ENCODE measurements at regions not wholly inside any gene's neighbourhood (a gene's known extent, or its start where the extent isn't known, plus 50 kb on each side); places are given as distances from the start of the nearest gene placed in this dataset.

- Histone ChIP-seq H3K9me3 (ENCODE audit: control insufficient read depth in 1 of 2, insufficient read depth in 1 of 2, low read length in 2 of 2) (peaks cover 3 to 4% of the 10 kb centered on the region in 2 experiments), H3K4me1 (ENCODE audit: insufficient read depth, low read length) (no peaks in the 10 kb centered on the region), H3K4me3 (ENCODE audit: low read length) (no peak overlapping the region), H3K27ac (ENCODE audit: low read depth in 1 of 2, low read length in 2 of 2) (no peak overlapping the region), H3K27me3 (ENCODE audit: control insufficient read depth in 1 of 2, insufficient read depth in 2 of 2, low read length in 2 of 2) (no peaks in the 10 kb centered on the region), H3K36me3 (ENCODE audit: insufficient read depth, low read length) (no peaks in the 10 kb centered on the region)
- DNase-seq, result no peak
- CTCF ChIA-PET, result no interaction called here
- H3K4me1 Mint-ChIP-seq (ENCODE audit: low read depth), result no peaks in the 10 kb centered on the region
- POLR2A ChIA-PET, result no interaction called here
- no peak for ATAC-seq (ENCODE audit: poor library complexity)
- no peak for TF ChIP-seq CTCF (IDR thresholded peaks at IDR 0.05)
- intact Hi-C loops (cut with DNase I, micrococcal nuclease), result no loop called here
- no peak overlapping the region for H3K4me3 Mint-ChIP-seq
- H3K36me3 Mint-ChIP-seq (ENCODE audit: low read depth), result no peaks in the 10 kb centered on the region
- H3K9me3 Mint-ChIP-seq, result no peaks in the 10 kb centered on the region
- no peaks in the 10 kb centered on the region for H3K27me3 Mint-ChIP-seq
- H3K27ac Mint-ChIP-seq, result no peak overlapping the region
Observed at GRCh38 chr7:8998762-8999161, 565.4 kb downstream of the NXPH1 start.

DNA sequence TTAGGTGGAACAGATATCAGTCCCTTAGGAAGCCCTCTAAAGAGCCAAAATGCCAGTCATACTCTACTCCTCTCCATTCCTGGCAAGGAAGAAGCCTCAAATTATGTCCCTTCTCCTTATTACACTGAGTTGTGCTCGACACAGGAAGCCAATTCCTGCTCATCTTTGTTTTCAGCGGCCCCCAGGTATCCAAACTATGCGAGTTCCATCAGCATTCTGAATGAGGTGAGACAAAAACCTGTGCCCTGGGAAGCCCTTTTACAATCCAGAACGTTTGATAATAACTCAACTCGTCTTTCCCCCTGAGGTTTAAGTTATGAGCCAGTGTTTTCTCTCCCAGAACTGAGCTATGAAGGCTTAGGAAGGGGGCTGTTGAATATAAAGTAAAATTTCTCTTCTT lies 580.5 kb downstream of the NXPH1 start:
- POLR2A ChIA-PET, result no interaction called here
- Mint-ChIP-seq H3K4me1 (ENCODE audit: low read depth) (no peaks in the 10 kb centered on the region), H3K36me3 (ENCODE audit: low read depth) (no peaks in the 10 kb centered on the region), H3K27me3 (no peaks in the 10 kb centered on the region), H3K9me3 (peaks cover 12% of the 10 kb centered on the region), H3K27ac (no peak overlapping the region), H3K4me3 (no peak overlapping the region)
- TF ChIP-seq CTCF (IDR thresholded peaks at IDR 0.05), result no peak
- CTCF ChIA-PET, result no interaction called here
- H3K27me3 ChIP-seq (ENCODE audit: control insufficient read depth in 1 of 2, insufficient read depth in 2 of 2, low read length in 2 of 2), result no peaks in the 10 kb centered on the region
- no peaks in the 10 kb centered on the region for H3K4me1 ChIP-seq (ENCODE audit: insufficient read depth, low read length)
- DNase-seq, result no peak
- intact Hi-C loops (cut with DNase I, micrococcal nuclease), result no loop called here
- no peak overlapping the region for H3K4me3 ChIP-seq (ENCODE audit: low read length)
- H3K36me3 ChIP-seq (ENCODE audit: insufficient read depth, low read length), result no peaks in the 10 kb centered on the region
- H3K9me3 ChIP-seq (ENCODE audit: control insufficient read depth in 1 of 2, insufficient read depth in 1 of 2, low read length in 2 of 2), result peaks cover 0 to 6% of the 10 kb centered on the region in 2 experiments
- H3K27ac ChIP-seq (ENCODE audit: low read depth in 1 of 2, low read length in 2 of 2), result no peak overlapping the region
- ATAC-seq (ENCODE audit: poor library complexity), result no peak

GRCh38 chr7:9017286-9017685 lies 583.9 kb downstream of the NXPH1 start:
- CTCF ChIA-PET, result no interaction called here
- no peak for DNase-seq
- no peak overlapping the region for H3K4me3 Mint-ChIP-seq

More at GRCh38 chr7:9017286-9017685, 583.9 kb downstream of the NXPH1 start:
- no peaks in the 10 kb centered on the region for H3K27me3 Mint-ChIP-seq
- no peaks in the 10 kb centered on the region for H3K4me1 Mint-ChIP-seq (ENCODE audit: low read depth)
- H3K36me3 Mint-ChIP-seq (ENCODE audit: low read depth), result no peaks in the 10 kb centered on the region
- H3K9me3 Mint-ChIP-seq, result peaks cover 14% of the 10 kb centered on the region
- Histone ChIP-seq H3K4me1 (ENCODE audit: insufficient read depth, low read length) (no peaks in the 10 kb centered on the region), H3K36me3 (ENCODE audit: insufficient read depth, low read length) (no peaks in the 10 kb centered on the region), H3K27me3 (ENCODE audit: control insufficient read depth in 1 of 2, insufficient read depth in 2 of 2, low read length in 2 of 2) (no peaks in the 10 kb centered on the region), H3K4me3 (ENCODE audit: low read length) (no peak overlapping the region), H3K9me3 (ENCODE audit: control insufficient read depth in 1 of 2, insufficient read depth in 1 of 2, low read length in 2 of 2) (peaks cover 0 to 6% of the 10 kb centered on the region in 2 experiments), H3K27ac (ENCODE audit: low read depth in 1 of 2, low read length in 2 of 2) (no peak overlapping the region)
- intact Hi-C loops (cut with DNase I, micrococcal nuclease), result no loop called here
- TF ChIP-seq CTCF (IDR thresholded peaks at IDR 0.05), result no peak
- no peak overlapping the region for H3K27ac Mint-ChIP-seq
- ATAC-seq (ENCODE audit: poor library complexity), result no peak
- POLR2A ChIA-PET, result no interaction called here
